ENCODE measurements at regions not wholly inside any gene's neighbourhood (a gene's known extent, or its start where the extent isn't known, plus 50 kb on each side); places are given as distances from the start of the nearest gene placed in this dataset.

GRCh38 chr12:19657118-19657731, 217.9 kb downstream of the AEBP2 start:
- H3K36me3 ChIP-seq = no peaks in the 10 kb centered on the region
- no peak for TF ChIP-seq CTCF (IDR thresholded peaks at IDR 0.05)
- no peaks in the 10 kb centered on the region for H3K4me1 ChIP-seq
- H3K4me3 ChIP-seq = no peak overlapping the region
- no peak overlapping the region for H3K27ac ChIP-seq
- DNase-seq = no peak
- H3K9me3 ChIP-seq = no peaks in the 10 kb centered on the region
- intact Hi-C loops (cut with DNase I) = no loop called here
- no peaks in the 10 kb centered on the region for H3K27me3 ChIP-seq
- no peak overlapping the region for H3K9ac ChIP-seq (ENCODE audit: low read depth in 2 of 2, low read length in 2 of 2)

- Histone ChIP-seq H3K4me3 (no peak overlapping the region), H3K9me3 (no peaks in the 10 kb centered on the region), H3K4me1 (no peaks in the 10 kb centered on the region), H3K27ac (no peak overlapping the region), H3K27me3 (no peaks in the 10 kb centered on the region), H3K36me3 (no peaks in the 10 kb centered on the region), H3K9ac (ENCODE audit: low read depth in 2 of 2, low read length in 2 of 2) (no peak overlapping the region)
- TF ChIP-seq CTCF (IDR thresholded peaks at IDR 0.05) = no peak
- intact Hi-C loops (cut with DNase I) = no loop called here
- no peak for DNase-seq
Measured at GRCh38 chr12:19657732-19658130, 218.4 kb downstream of the AEBP2 start.

- no peak overlapping the region for H3K27ac ChIP-seq
- no peaks in the 10 kb centered on the region for H3K4me1 ChIP-seq
- TF ChIP-seq CTCF (IDR thresholded peaks at IDR 0.05) = no peak
Measured at GRCh38 chr12:19659086-19659485, 219.8 kb downstream of the AEBP2 start.

GRCh38 chr12:19659501-19659900, 220.2 kb downstream of the AEBP2 start:
- no peak for TF ChIP-seq CTCF (IDR thresholded peaks at IDR 0.05)
- intact Hi-C loops (cut with DNase I) = no loop called here

More at GRCh38 chr12:19659086-19659485, 219.8 kb downstream of the AEBP2 start:
- H3K9ac ChIP-seq (ENCODE audit: low read depth in 2 of 2, low read length in 2 of 2) = no peak overlapping the region
- no peak overlapping the region for H3K4me3 ChIP-seq
- H3K36me3 ChIP-seq = no peaks in the 10 kb centered on the region
- no peak for DNase-seq
- H3K9me3 ChIP-seq = no peaks in the 10 kb centered on the region
- intact Hi-C loops (cut with DNase I) = no loop called here
- no peaks in the 10 kb centered on the region for H3K27me3 ChIP-seq

GRCh38 chr12:19665121-19665900, 226.0 kb downstream of the AEBP2 start:
- DNase-seq = no peak
- no peak for TF ChIP-seq CTCF (IDR thresholded peaks at IDR 0.05)
- Histone ChIP-seq H3K36me3 (no peaks in the 10 kb centered on the region), H3K9me3 (no peaks in the 10 kb centered on the region), H3K27ac (no peak overlapping the region), H3K27me3 (no peaks in the 10 kb centered on the region), H3K4me3 (no peak overlapping the region), H3K4me1 (no peaks in the 10 kb centered on the region), H3K9ac (ENCODE audit: low read depth in 2 of 2, low read length in 2 of 2) (no peak overlapping the region)
- intact Hi-C loops (cut with DNase I) = no loop called here

More at GRCh38 chr12:19659501-19659900, 220.2 kb downstream of the AEBP2 start:
- no peak for DNase-seq
- Histone ChIP-seq H3K27ac (no peak overlapping the region), H3K27me3 (no peaks in the 10 kb centered on the region), H3K4me3 (no peak overlapping the region), H3K4me1 (no peaks in the 10 kb centered on the region), H3K36me3 (no peaks in the 10 kb centered on the region), H3K9ac (ENCODE audit: low read depth in 2 of 2, low read length in 2 of 2) (no peak overlapping the region), H3K9me3 (no peaks in the 10 kb centered on the region)

Measured in colonic mucosa (tissue), 4 donors.